GDM1 (cell line): ENCODE measurements at regions not wholly inside any gene's neighbourhood (a gene's known extent, or its start where the extent isn't known, plus 50 kb on each side); places are given as distances from the start of the nearest gene placed in this dataset.
"Not testable (repeated sequence)": the region's sequence is repeated elsewhere in the genome, so short reads cannot be mapped to it uniquely, and the experiment has no call there.

Experiments
- DNase-seq: peaks from one replicate; lab custom pipeline; 2025; lab: John Stamatoyannopoulos, UW

GRCh38 chr20:60097285-60097684 is 139.1 kb downstream of the CDH26 start:
- DNase-seq, result peak; percentile 44

- DNase-seq, result no peak
These were observed 142.6 kb downstream of the CDH26 start for GRCh38 chr20:60100780-60101179.

GRCh38 chr20:60101201-60101890 is 143.1 kb downstream of the CDH26 start:
- DNase-seq, result no peak

- no peak for DNase-seq
These were observed 143.7 kb downstream of the CDH26 start for GRCh38 chr20:60101891-60102281.

- DNase-seq, result no peak
These were observed 144.5 kb downstream of the CDH26 start for GRCh38 chr20:60102665-60103210.

GRCh38 chr20:60104993-60105803 is 147.0 kb downstream of the CDH26 start:
- DNase-seq, result no peak

GRCh38 chr20:60106186-60106585 is 148.0 kb downstream of the CDH26 start:
- DNase-seq, result not testable (repeated sequence)

- no peak for DNase-seq
These were observed 149.6 kb downstream of the CDH26 start for GRCh38 chr20:60107621-60108390.

GRCh38 chr20:60108397-60108796 is 150.2 kb downstream of the CDH26 start:
- no peak for DNase-seq

GRCh38 chr20:60113024-60113724 is 155.0 kb downstream of the CDH26 start:
- DNase-seq, result peak; percentile 28

- no peak for DNase-seq
These were observed 155.5 kb downstream of the CDH26 start for GRCh38 chr20:60113771-60114170.

GRCh38 chr20:60115451-60115850 is 157.2 kb downstream of the CDH26 start:
- DNase-seq, result no peak

- DNase-seq, result no peak
These were observed 158.1 kb downstream of the CDH26 start for GRCh38 chr20:60116128-60116909.

- peak; percentile 37 for DNase-seq
These were observed 158.8 kb downstream of the CDH26 start for GRCh38 chr20:60117065-60117464.

- DNase-seq, result no peak
These were observed 163.7 kb downstream of the CDH26 start for GRCh38 chr20:60121903-60122302.

- DNase-seq, result no peak
These were observed 164.4 kb downstream of the CDH26 start for GRCh38 chr20:60122671-60123070.

- DNase-seq, result no peak
These were observed 164.9 kb downstream of the CDH26 start for GRCh38 chr20:60123096-60123495.

- no peak for DNase-seq
These were observed 165.4 kb downstream of the CDH26 start for GRCh38 chr20:60123652-60124051.

- DNase-seq, result no peak
These were observed 166.7 kb downstream of the CDH26 start for GRCh38 chr20:60124776-60125381.

- no peak for DNase-seq
These were observed 167.3 kb downstream of the CDH26 start for GRCh38 chr20:60125513-60125912.

- no peak for DNase-seq
These were observed 168.8 kb downstream of the CDH26 start for GRCh38 chr20:60126975-60127374.
